Karpas-422 (cell line): ENCODE measurements at regions not wholly inside any gene's neighbourhood (a gene's known extent, or its start where the extent isn't known, plus 50 kb on each side); places are given as distances from the start of the nearest gene placed in this dataset.

ENCODE experiments used
- DNase-seq: peaks from one replicate; pipeline ENCODE4 v3.0.0-alpha.2; 2015
- H2AFZ ChIP-seq: fragments of 200-600 bp; sonication (generic); 2 replicates; pipeline ENCODE4 v1.6.1; 2014; ENCODE audit warnings: antibody characterized with exemption, low read length, mixed read lengths
- H3K27ac ChIP-seq: fragments of 200-600 bp; sonication (generic); 2 replicates; pipeline ENCODE4 v1.5.1; 2014; ENCODE audit warnings: mild to moderate bottlenecking, low read length, moderate library complexity
- H3K27me3 ChIP-seq: fragments of 200-600 bp; sonication (generic); 2 replicates; pipeline ENCODE4 v1.6.1; 2014; ENCODE audit warnings: low read length, mixed read lengths
- H3K36me3 ChIP-seq: fragments of 200-600 bp; sonication (generic); 2 replicates; pipeline ENCODE4 v1.6.1; 2014; ENCODE audit warnings: low read length, mixed read lengths; ENCODE audit not compliant: insufficient read depth
- H3K4me1 ChIP-seq: fragments of 200-600 bp; sonication (generic); 2 replicates; pipeline ENCODE4 v1.6.1; 2014; ENCODE audit warnings: mild to moderate bottlenecking, low read length, mixed read lengths
- H3K4me2 ChIP-seq: fragments of 200-600 bp; sonication (generic); 2 replicates; pipeline ENCODE4 v1.6.1; 2014; ENCODE audit warnings: low read length, low read depth, mild to moderate bottlenecking; ENCODE audit not compliant: poor library complexity, severe bottlenecking
- H3K4me3 ChIP-seq: fragments of 200-600 bp; sonication (generic); 2 replicates; pipeline ENCODE4 v1.5.1; 2014; ENCODE audit warnings: mild to moderate bottlenecking, antibody characterized with exemption, low read length, mixed read lengths
- H3K79me2 ChIP-seq: fragments of 200-600 bp; sonication (generic); 2 replicates; pipeline ENCODE4 v1.6.1; 2014; ENCODE audit warnings: mild to moderate bottlenecking, low read length, mixed read lengths
- H3K9ac ChIP-seq: fragments of 200-600 bp; sonication (generic); 2 replicates; pipeline ENCODE4 v1.6.0; 2014; ENCODE audit warnings: low read length
- H3K9me2 ChIP-seq: fragments of 200-600 bp; sonication (generic), shearing (Covaris generic); replicated peaks from 2 replicates; pipeline ENCODE4 v1.6.0; 2014; ENCODE audit warnings: mild to moderate bottlenecking, low read length, moderate library complexity; ENCODE audit not compliant: insufficient read depth
- H3K9me3 ChIP-seq: fragments of 300-700, 200-600 bp; sonication (generic); 2 replicates; pipeline ENCODE4 v1.6.1; 2014; ENCODE audit warnings: low read length, mixed read lengths
- H4K20me1 ChIP-seq: fragments of 200-600 bp; sonication (generic); 2 replicates; pipeline ENCODE4 v1.6.1; 2014; ENCODE audit warnings: mild to moderate bottlenecking, antibody characterized with exemption, low read length, low read depth; ENCODE audit not compliant: insufficient read depth

DNA sequence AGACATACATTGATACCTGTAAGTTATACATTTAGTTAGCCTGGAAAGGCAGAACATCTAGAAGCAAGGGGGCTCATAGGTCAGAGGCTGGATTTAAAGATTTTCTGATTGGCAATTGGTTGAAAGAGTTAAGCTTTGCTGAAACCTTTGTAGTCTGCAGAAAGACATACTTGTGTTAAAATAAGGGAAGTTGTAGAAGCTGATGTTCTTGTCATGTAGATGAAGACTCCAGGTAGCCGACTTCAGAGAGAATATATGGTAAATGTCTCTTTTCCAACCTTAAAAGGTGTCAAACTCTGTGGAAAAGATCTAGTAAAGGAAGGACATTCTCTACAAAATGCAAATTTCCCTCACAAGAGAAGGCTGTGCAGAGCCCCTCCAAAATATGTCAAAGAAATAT lies 62.9 kb upstream of the ADAMTS16 start:
- H3K4me1 ChIP-seq, result no peaks in the 10 kb centered on the region
- no peaks in the 10 kb centered on the region for H3K36me3 ChIP-seq
- no peaks in the 10 kb centered on the region for H4K20me1 ChIP-seq
- no peak overlapping the region for H3K9ac ChIP-seq
- H3K27ac ChIP-seq, result no peak overlapping the region
- no peaks in the 10 kb centered on the region for H3K9me3 ChIP-seq
- H3K9me2 ChIP-seq, result no peaks in the 10 kb centered on the region
- no peak for DNase-seq
- no peak overlapping the region for H3K4me2 ChIP-seq
- no peaks in the 10 kb centered on the region for H3K27me3 ChIP-seq
- H3K79me2 ChIP-seq, result no peaks in the 10 kb centered on the region
- no peak overlapping the region for H2AFZ ChIP-seq
- H3K4me3 ChIP-seq, result no peak overlapping the region

GRCh38 chr5:5078009-5078897 lies 61.9 kb upstream of the ADAMTS16 start:
- H3K9me2 ChIP-seq, result no peaks in the 10 kb centered on the region
- no peak overlapping the region for H3K27ac ChIP-seq
- H3K27me3 ChIP-seq, result no peaks in the 10 kb centered on the region
- no peaks in the 10 kb centered on the region for H3K79me2 ChIP-seq
- H4K20me1 ChIP-seq, result no peaks in the 10 kb centered on the region
- no peaks in the 10 kb centered on the region for H3K4me1 ChIP-seq
- H3K4me3 ChIP-seq, result no peak overlapping the region
- H2AFZ ChIP-seq, result no peak overlapping the region
- H3K4me2 ChIP-seq, result no peak overlapping the region
- H3K36me3 ChIP-seq, result no peaks in the 10 kb centered on the region
- DNase-seq, result no peak
- no peak overlapping the region for H3K9ac ChIP-seq
- no peaks in the 10 kb centered on the region for H3K9me3 ChIP-seq

- Histone ChIP-seq H3K79me2 (no peaks in the 10 kb centered on the region), H3K27ac (no peak overlapping the region), H3K36me3 (no peaks in the 10 kb centered on the region), H3K9ac (no peak overlapping the region), H3K4me2 (no peak overlapping the region), H3K9me2 (no peaks in the 10 kb centered on the region), H4K20me1 (no peaks in the 10 kb centered on the region), H3K4me1 (no peaks in the 10 kb centered on the region), H3K27me3 (no peaks in the 10 kb centered on the region), H3K4me3 (no peak overlapping the region), H2AFZ (no peak overlapping the region), H3K9me3 (no peaks in the 10 kb centered on the region)
- no peak for DNase-seq
Measured at GRCh38 chr5:5079876-5080275, 60.3 kb upstream of the ADAMTS16 start.

DNA sequence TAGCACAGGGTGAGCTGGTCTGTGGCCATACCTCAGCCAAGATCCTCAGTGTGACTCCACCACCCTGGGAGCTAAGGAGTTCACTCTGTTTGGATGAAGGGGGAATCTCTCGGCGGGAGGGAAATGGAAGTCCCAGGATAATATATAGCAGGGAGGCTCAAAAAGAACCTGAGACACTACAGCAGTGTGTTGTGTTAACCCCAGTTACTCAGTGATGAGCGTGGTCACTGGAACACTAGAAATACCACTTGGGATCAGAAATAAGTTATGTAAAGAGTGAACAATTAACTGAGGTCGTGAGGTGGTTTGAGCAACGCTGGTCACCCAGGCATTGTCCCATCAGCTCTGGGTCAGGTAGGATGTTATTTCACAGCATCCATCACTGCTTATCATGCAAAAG lies 59.3 kb upstream of the ADAMTS16 start:
- H3K4me2 ChIP-seq, result no peak overlapping the region
- no peak overlapping the region for H3K4me3 ChIP-seq
- no peak for DNase-seq
- H3K4me1 ChIP-seq, result no peaks in the 10 kb centered on the region
- H2AFZ ChIP-seq, result no peak overlapping the region
- no peaks in the 10 kb centered on the region for H3K9me2 ChIP-seq
- H3K79me2 ChIP-seq, result no peaks in the 10 kb centered on the region
- no peaks in the 10 kb centered on the region for H4K20me1 ChIP-seq
- no peaks in the 10 kb centered on the region for H3K9me3 ChIP-seq
- no peak overlapping the region for H3K27ac ChIP-seq
- no peaks in the 10 kb centered on the region for H3K27me3 ChIP-seq
- H3K36me3 ChIP-seq, result no peaks in the 10 kb centered on the region
- H3K9ac ChIP-seq, result no peak overlapping the region

GRCh38 chr5:5085381-5085780 lies 54.7 kb upstream of the ADAMTS16 start:
- H3K9me2 ChIP-seq, result no peaks in the 10 kb centered on the region
- no peak overlapping the region for H3K4me3 ChIP-seq
- H3K27me3 ChIP-seq, result no peaks in the 10 kb centered on the region
- no peak overlapping the region for H3K9ac ChIP-seq
- H3K27ac ChIP-seq, result no peak overlapping the region
- no peaks in the 10 kb centered on the region for H3K9me3 ChIP-seq
- no peaks in the 10 kb centered on the region for H3K79me2 ChIP-seq
- H3K4me1 ChIP-seq, result no peaks in the 10 kb centered on the region
- H3K36me3 ChIP-seq, result no peaks in the 10 kb centered on the region
- H4K20me1 ChIP-seq, result no peaks in the 10 kb centered on the region
- no peak for DNase-seq
- H2AFZ ChIP-seq, result no peak overlapping the region
- H3K4me2 ChIP-seq, result no peak overlapping the region

- no peak overlapping the region for H3K4me3 ChIP-seq
- H3K27me3 ChIP-seq, result no peaks in the 10 kb centered on the region
- no peak overlapping the region for H3K27ac ChIP-seq
- no peaks in the 10 kb centered on the region for H4K20me1 ChIP-seq
- no peaks in the 10 kb centered on the region for H3K9me2 ChIP-seq
- no peak overlapping the region for H3K4me2 ChIP-seq
- H3K9ac ChIP-seq, result no peak overlapping the region
- H3K9me3 ChIP-seq, result no peaks in the 10 kb centered on the region
- H3K36me3 ChIP-seq, result no peaks in the 10 kb centered on the region
- no peaks in the 10 kb centered on the region for H3K79me2 ChIP-seq
- no peaks in the 10 kb centered on the region for H3K4me1 ChIP-seq
- H2AFZ ChIP-seq, result no peak overlapping the region
- no peak for DNase-seq
Measured at GRCh38 chr5:5089895-5090649, 50.1 kb upstream of the ADAMTS16 start.
